ENCODE measurements at regions not wholly inside any gene's neighbourhood (a gene's known extent, or its start where the extent isn't known, plus 50 kb on each side); places are given as distances from the start of the nearest gene placed in this dataset.

DNA sequence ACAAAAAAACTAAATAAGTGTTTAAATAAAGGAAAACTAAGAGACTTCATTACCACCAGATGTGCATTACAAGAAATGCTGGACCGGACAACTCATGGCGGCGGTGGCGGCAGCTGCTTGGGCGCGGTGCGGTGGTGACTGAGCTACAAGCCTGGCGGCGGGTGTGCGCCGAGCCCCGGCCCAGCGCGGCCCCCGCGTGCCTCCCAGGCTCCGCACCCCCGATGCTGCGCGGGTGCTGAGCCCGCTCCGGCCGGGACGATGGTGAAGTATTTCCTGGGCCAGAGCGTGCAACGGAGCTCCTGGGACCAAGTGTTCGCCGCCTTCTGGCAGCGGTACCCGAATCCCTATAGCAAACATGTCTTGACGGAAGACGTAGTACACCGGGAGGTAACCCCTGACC lies 52.2 kb upstream of the RCOR3 start:
- Mint-ChIP-seq H3K9me3 (ENCODE audit: low read depth, unreplicated experiment) (no peaks in the 10 kb centered on the region), H3K36me3 (ENCODE audit: insufficient read depth, unreplicated experiment) (no peaks in the 10 kb centered on the region), H3K4me3 (ENCODE audit: low read depth, unreplicated experiment) (no peak overlapping the region), H3K27me3 (ENCODE audit: unreplicated experiment) (no peaks in the 10 kb centered on the region), H3K4me1 (ENCODE audit: low read depth, unreplicated experiment) (no peaks in the 10 kb centered on the region), H3K27ac (ENCODE audit: unreplicated experiment) (no peak overlapping the region)
- CTCF ChIA-PET: no interaction called here
- no TSS peak for BruUV-seq (replicated peaks)
- intact Hi-C loops (cut with micrococcal nuclease; ENCODE audit: unreplicated experiment): no loop called here
- TF ChIP-seq, protein P1, sequence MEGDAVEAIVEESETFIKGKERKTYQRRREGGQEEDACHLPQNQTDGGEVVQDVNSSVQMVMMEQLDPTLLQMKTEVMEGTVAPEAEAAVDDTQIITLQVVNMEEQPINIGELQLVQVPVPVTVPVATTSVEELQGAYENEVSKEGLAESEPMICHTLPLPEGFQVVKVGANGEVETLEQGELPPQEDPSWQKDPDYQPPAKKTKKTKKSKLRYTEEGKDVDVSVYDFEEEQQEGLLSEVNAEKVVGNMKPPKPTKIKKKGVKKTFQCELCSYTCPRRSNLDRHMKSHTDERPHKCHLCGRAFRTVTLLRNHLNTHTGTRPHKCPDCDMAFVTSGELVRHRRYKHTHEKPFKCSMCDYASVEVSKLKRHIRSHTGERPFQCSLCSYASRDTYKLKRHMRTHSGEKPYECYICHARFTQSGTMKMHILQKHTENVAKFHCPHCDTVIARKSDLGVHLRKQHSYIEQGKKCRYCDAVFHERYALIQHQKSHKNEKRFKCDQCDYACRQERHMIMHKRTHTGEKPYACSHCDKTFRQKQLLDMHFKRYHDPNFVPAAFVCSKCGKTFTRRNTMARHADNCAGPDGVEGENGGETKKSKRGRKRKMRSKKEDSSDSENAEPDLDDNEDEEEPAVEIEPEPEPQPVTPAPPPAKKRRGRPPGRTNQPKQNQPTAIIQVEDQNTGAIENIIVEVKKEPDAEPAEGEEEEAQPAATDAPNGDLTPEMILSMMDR (IDR thresholded peaks at IDR 0.05; ENCODE audit: unreplicated experiment): no peak
- DNase-seq: no peak

DNA sequence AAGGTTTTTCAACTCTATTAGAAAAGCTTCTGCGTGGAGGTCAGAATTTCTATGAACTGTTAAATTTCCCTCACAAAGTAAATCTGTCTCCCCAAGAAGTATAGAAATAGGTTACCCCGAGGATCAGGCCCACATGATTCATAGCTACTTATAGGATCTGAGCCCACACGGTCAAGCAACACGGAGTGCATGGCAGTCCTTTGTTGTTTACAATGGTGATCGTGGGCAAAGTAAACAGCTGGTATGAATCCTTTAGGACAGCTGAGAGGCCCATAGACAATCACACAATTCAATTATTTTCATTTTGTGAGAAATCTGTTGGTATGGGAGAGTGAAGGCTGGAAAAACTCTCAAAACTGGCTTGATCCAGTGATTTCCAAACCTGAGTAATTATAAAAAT lies 58.9 kb upstream of the RCOR3 start:
- Mint-ChIP-seq H3K27ac (ENCODE audit: unreplicated experiment) (no peak overlapping the region), H3K9me3 (ENCODE audit: low read depth, unreplicated experiment) (no peaks in the 10 kb centered on the region), H3K36me3 (ENCODE audit: insufficient read depth, unreplicated experiment) (no peaks in the 10 kb centered on the region), H3K27me3 (ENCODE audit: unreplicated experiment) (no peaks in the 10 kb centered on the region), H3K4me3 (ENCODE audit: low read depth, unreplicated experiment) (no peak overlapping the region), H3K4me1 (ENCODE audit: low read depth, unreplicated experiment) (no peaks in the 10 kb centered on the region)
- intact Hi-C loops (cut with micrococcal nuclease; ENCODE audit: unreplicated experiment): no loop called here
- no TSS peak for BruUV-seq (replicated peaks)
- TF ChIP-seq, protein P1 (IDR thresholded peaks at IDR 0.05; ENCODE audit: unreplicated experiment): no peak
- DNase-seq: no peak
- CTCF ChIA-PET: no interaction called here

DNA sequence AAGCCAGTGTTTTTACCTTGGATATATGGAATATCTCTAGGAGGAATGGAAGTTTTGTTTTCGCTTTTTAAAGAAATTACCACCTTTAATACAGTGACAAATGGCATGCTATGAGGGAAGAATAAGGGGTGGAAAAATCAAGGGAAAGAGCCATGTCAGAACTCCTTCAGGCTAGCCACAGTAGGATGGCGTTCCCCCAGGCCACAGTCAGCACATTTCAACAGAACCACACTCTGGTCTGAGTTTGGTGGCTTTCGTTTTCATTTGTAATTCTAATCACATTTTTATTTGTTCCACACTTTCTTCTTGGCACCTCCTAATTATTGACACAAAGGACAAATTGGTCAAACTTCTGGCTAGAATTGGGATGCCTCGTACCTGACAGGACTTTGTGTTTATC lies 60.3 kb upstream of the RCOR3 start:
- Mint-ChIP-seq H3K4me3 (ENCODE audit: low read depth, unreplicated experiment) (no peak overlapping the region), H3K36me3 (ENCODE audit: insufficient read depth, unreplicated experiment) (no peaks in the 10 kb centered on the region), H3K27me3 (ENCODE audit: unreplicated experiment) (no peaks in the 10 kb centered on the region), H3K9me3 (ENCODE audit: low read depth, unreplicated experiment) (no peaks in the 10 kb centered on the region), H3K27ac (ENCODE audit: unreplicated experiment) (no peak overlapping the region), H3K4me1 (ENCODE audit: low read depth, unreplicated experiment) (no peaks in the 10 kb centered on the region)
- CTCF ChIA-PET: no interaction called here
- no TSS peak for BruUV-seq (replicated peaks)
- TF ChIP-seq, protein P1 (IDR thresholded peaks at IDR 0.05; ENCODE audit: unreplicated experiment): no peak
- intact Hi-C loops (cut with micrococcal nuclease; ENCODE audit: unreplicated experiment): no loop called here
- DNase-seq: no peak

DNA sequence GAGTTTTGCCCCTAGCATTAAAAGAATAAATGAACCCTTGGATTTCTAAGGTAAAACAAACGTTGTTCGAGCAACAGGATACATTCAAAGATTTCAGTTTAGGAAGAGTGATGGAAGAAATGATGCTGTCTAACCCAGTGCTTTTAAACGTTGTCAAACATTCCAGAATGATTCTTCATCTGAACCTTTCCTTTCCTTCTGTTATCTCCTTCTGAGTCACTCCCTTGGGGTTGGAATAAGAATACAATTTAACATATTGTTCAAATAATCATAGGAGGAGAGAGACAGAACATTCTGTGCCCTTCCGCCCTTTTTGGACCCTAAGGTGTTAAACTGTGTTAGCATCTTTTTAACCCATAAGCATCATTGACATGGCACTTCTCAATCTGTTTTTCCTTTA lies 61.1 kb upstream of the RCOR3 start:
- TF ChIP-seq, protein P1 (IDR thresholded peaks at IDR 0.05; ENCODE audit: unreplicated experiment): no peak
- CTCF ChIA-PET: no interaction called here
- H3K36me3 Mint-ChIP-seq (ENCODE audit: insufficient read depth, unreplicated experiment): no peaks in the 10 kb centered on the region
- no peaks in the 10 kb centered on the region for H3K4me1 Mint-ChIP-seq (ENCODE audit: low read depth, unreplicated experiment)
- no peak overlapping the region for H3K27ac Mint-ChIP-seq (ENCODE audit: unreplicated experiment)
- intact Hi-C loops (cut with micrococcal nuclease; ENCODE audit: unreplicated experiment): no loop called here
- H3K9me3 Mint-ChIP-seq (ENCODE audit: low read depth, unreplicated experiment): no peaks in the 10 kb centered on the region
- DNase-seq: no peak
- no peaks in the 10 kb centered on the region for H3K27me3 Mint-ChIP-seq (ENCODE audit: unreplicated experiment)
- BruUV-seq (replicated peaks): no TSS peak
- H3K4me3 Mint-ChIP-seq (ENCODE audit: low read depth, unreplicated experiment): no peak overlapping the region

DNA sequence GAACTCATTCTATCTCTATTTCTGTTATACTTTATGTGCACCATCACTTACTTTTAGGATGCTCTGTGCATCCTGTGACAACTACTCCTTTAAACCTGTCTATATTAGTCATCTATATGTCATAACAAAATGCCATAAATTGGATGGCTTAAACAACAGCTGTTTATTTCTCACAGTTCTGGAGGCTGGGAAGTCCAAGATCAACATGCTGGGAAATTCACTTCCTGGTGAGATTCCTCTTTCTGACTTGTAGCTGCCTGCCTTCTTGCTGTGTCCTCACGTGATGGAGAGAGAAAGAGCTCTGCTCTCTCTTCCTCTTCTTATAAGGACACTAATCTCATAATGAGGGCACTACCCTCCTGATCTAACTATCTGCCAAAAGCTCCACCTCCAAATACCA lies 62.3 kb upstream of the RCOR3 start:
- TF ChIP-seq, protein P1 (IDR thresholded peaks at IDR 0.05; ENCODE audit: unreplicated experiment): no peak
- CTCF ChIA-PET: no interaction called here
- Mint-ChIP-seq H3K4me1 (ENCODE audit: low read depth, unreplicated experiment) (no peaks in the 10 kb centered on the region), H3K36me3 (ENCODE audit: insufficient read depth, unreplicated experiment) (no peaks in the 10 kb centered on the region), H3K27ac (ENCODE audit: unreplicated experiment) (no peak overlapping the region), H3K27me3 (ENCODE audit: unreplicated experiment) (no peaks in the 10 kb centered on the region), H3K4me3 (ENCODE audit: low read depth, unreplicated experiment) (no peak overlapping the region), H3K9me3 (ENCODE audit: low read depth, unreplicated experiment) (no peaks in the 10 kb centered on the region)
- no peak for DNase-seq
- BruUV-seq (replicated peaks): no TSS peak
- intact Hi-C loops (cut with micrococcal nuclease; ENCODE audit: unreplicated experiment): no loop called here
